ENCODE measurements at regions not wholly inside any gene's neighbourhood (a gene's known extent, or its start where the extent isn't known, plus 50 kb on each side); places are given as distances from the start of the nearest gene placed in this dataset.

GRCh38 chr12:104822941-104823340, 135.1 kb downstream of the SLC41A2 start (continued):
- TF ChIP-seq CEBPB (IDR thresholded peaks at IDR 0.05; ENCODE audit: low read depth, low read length) = no peak
- no peak for TF ChIP-seq SP2 (IDR thresholded peaks at IDR 0.05; ENCODE audit: low read length)
- TF ChIP-seq POLR2A (IDR thresholded peaks at IDR 0.05; ENCODE audit: control extremely low read depth in 1 of 2, low read depth in 2 of 2, low read length in 2 of 2) = no peak

Measured in H1 (cell line).